NT2/D1 (cell line): ENCODE measurements at regions not wholly inside any gene's neighbourhood (a gene's known extent, or its start where the extent isn't known, plus 50 kb on each side); places are given as distances from the start of the nearest gene placed in this dataset.

Source experiments
- DNase-seq: peaks from one replicate; pipeline ENCODE4 v3.0.0-alpha.2; 2011; ENCODE audit warnings: low read depth, low spot score
- H3K27me3 ChIP-seq: 2 replicates; pipeline ENCODE4 v1.6.0; 2011; ENCODE audit warnings: mild to moderate bottlenecking; ENCODE audit not compliant: insufficient read length, insufficient read depth
- H3K36me3 ChIP-seq: 2 replicates; pipeline ENCODE4 v1.6.1; 2011; ENCODE audit warnings: mild to moderate bottlenecking, low read length, mixed read lengths; ENCODE audit not compliant: insufficient read depth, insufficient read length
- H3K4me1 ChIP-seq: 2 replicates; pipeline ENCODE4 v1.5.1; 2011; ENCODE audit not compliant: insufficient read depth, insufficient read length
- H3K4me3 ChIP-seq: 2 replicates; pipeline ENCODE4 v1.5.1; 2011; ENCODE audit warnings: low read depth; ENCODE audit not compliant: insufficient read length
- H3K9ac ChIP-seq: 2 replicates; pipeline ENCODE4 v1.6.0; 2011; ENCODE audit warnings: low read depth; ENCODE audit not compliant: insufficient read length
- H3K9me3 ChIP-seq: 2 replicates; pipeline ENCODE4 v1.5.1; 2011; ENCODE audit warnings: mild to moderate bottlenecking, low read length; ENCODE audit not compliant: insufficient read depth
- SUZ12 ChIP-seq: IDR thresholded peaks from 2 replicates; pipeline ENCODE4 v1.6.1; 2011; ENCODE audit not compliant: insufficient read length, insufficient read depth; ENCODE audit errors: extremely low read depth
- YY1 ChIP-seq: IDR thresholded peaks from 2 replicates; pipeline ENCODE4 v1.6.1; 2011; ENCODE audit not compliant: insufficient read length, insufficient read depth
- ZNF274 ChIP-seq: IDR thresholded peaks from 2 replicates; pipeline ENCODE4 v1.6.1; 2011; ENCODE audit warnings: mild to moderate bottlenecking, low read depth, low read length

DNA sequence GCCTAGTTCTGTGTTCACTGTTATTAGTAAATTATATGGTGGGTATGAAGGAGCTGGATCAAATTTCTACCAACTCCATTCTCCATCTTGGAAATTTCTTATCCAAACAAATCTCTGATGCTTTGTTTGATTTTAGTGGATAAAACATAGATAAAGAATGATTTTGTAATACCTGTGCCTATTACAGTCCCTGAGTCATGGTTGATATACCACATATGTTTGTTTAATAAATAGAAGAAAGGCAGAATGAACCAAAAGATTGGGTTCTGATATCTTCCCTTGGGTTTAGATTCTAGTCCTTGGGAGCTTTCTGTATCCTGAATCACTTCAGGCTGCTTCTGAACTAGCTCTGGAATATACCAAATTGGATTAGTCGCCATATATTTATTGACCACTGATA is 203.6 kb downstream of the PDCD6IP start:
- no peaks in the 10 kb centered on the region for H3K4me1 ChIP-seq
- H3K9ac ChIP-seq, result no peak overlapping the region
- no peak overlapping the region for H3K4me3 ChIP-seq
- H3K9me3 ChIP-seq, result no peaks in the 10 kb centered on the region
- no peak for DNase-seq
- H3K27me3 ChIP-seq, result no peaks in the 10 kb centered on the region
- no peaks in the 10 kb centered on the region for H3K36me3 ChIP-seq
- no peak for TF ChIP-seq YY1
- TF ChIP-seq ZNF274, result no peak
- no peak for TF ChIP-seq SUZ12

DNA sequence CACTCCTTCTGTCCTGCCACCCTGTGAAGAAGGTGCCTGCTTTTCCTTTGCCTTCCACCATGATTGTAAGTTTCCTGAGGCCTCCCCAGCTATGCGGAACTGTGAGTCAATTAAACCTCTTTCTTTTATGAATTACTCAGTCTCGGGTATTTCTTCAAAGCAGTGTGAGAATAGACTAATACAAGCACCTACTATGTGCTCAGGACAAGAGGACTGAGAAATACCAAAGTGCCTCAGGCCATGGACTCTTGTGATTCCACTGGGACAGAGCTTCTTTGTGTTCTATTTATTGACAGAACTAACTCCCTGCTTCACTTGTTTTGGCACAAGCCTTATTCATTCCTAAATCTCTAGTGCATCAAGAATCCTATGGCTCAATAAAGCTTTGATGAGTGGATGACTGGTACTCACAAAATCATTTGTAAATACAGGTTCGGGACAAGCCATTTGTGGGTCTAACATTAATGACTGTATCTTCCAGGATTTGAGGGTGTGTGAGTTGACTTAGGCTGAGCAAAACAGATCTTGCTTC is 204.2 kb downstream of the PDCD6IP start:
- no peak for DNase-seq
- no peak overlapping the region for H3K9ac ChIP-seq
- no peaks in the 10 kb centered on the region for H3K9me3 ChIP-seq
- TF ChIP-seq YY1, result no peak
- no peak for TF ChIP-seq SUZ12
- no peak for TF ChIP-seq ZNF274
- H3K4me3 ChIP-seq, result no peak overlapping the region
- H3K4me1 ChIP-seq, result peaks cover 4% of the 10 kb centered on the region
- H3K36me3 ChIP-seq, result no peaks in the 10 kb centered on the region
- no peaks in the 10 kb centered on the region for H3K27me3 ChIP-seq

DNA sequence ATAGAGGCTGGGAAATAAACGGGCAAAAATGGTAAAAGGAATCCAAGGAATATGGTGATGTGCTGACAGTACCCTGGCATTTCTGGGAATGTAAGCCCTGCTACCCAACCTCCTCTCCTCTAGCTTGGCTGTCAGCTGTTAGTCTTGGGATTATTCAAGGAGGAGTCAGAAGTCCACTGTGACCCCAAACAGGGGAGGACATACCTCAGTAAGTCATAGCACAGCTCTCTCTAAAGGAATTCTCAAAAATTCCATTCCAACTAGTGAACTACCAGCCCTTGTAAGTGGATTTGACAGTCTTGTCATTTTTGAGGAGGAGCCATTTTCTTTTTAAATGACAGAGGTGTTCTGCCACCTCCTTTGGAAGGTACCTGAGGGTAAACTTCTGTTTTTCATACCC is 207.5 kb downstream of the PDCD6IP start:
- DNase-seq, result no peak
- TF ChIP-seq YY1 (no peak), ZNF274 (no peak)
- Histone ChIP-seq H3K9me3 (no peaks in the 10 kb centered on the region), H3K9ac (no peak overlapping the region), H3K27me3 (no peaks in the 10 kb centered on the region), H3K4me3 (no peak overlapping the region), H3K4me1 (peaks cover 8% of the 10 kb centered on the region), H3K36me3 (no peaks in the 10 kb centered on the region)

DNA sequence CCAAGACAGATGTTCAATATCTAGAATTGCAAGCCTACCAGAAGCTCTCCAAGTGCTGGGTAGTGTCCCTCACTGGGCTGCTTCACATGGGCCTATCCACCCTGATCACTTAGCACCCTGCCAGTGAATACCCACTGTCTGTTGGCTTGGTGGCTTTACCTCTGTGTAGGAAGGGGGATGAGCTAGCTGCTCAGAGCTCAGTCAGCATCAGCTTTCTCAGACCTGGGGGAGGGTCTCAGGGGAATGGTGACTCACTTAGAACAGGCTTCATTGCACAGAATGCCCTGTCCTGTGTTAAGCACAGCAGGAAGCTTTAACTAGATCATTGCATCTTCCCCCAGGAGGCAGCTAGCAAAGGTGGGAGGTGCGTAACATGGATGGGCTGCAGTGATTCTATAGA is 209.8 kb downstream of the PDCD6IP start:
- Histone ChIP-seq H3K9me3 (no peaks in the 10 kb centered on the region), H3K36me3 (no peaks in the 10 kb centered on the region), H3K27me3 (no peaks in the 10 kb centered on the region), H3K4me1 (peaks cover 8% of the 10 kb centered on the region), H3K4me3 (no peak overlapping the region), H3K9ac (no peak overlapping the region)
- DNase-seq, result peak; percentile 79
- TF ChIP-seq ZNF274 (no peak), SUZ12 (no peak), YY1 (no peak)

DNA sequence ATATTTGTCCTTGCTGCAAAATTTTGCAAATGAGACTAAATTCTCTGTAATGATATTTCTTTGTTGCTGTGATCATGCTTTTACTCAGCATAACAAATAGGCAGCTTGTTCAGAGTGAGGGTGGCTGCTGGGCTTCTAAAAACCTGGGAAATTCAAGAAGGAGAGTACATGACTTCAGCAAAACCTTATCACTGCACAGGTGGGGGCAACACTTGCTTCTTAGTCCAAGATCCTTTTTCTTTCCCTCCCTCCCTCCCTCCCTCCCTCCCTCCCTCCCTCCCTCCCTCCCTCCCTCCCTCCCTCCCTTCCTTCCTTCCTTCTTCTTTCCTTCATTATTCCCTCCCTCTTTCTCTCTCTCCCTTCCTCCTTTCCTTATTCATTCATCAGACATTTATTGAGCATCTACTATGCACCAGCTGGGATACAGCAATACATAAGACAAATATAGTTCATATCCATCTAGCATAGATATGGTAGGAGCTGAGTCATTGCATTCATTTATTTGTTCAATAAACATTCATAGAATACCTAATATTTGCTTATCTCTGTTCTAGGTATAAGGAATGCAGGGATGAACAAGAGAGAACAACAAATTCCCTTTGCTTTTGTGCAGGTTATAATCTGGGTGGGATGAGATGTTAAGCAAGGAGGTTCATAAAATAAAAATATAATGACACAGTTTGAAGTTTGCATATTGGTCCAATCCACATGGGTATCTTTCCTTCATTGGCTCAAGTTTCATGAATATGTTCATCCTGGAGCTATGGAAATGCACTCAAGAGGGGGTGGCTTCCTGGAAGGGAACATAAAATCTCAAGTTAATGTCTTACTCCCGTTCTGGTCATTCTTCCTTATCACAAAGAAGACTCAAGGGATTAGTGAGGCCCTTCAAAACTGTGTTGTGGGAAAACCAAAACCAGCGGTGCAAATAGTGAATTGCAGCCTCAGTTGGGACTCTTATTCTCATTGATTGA is 210.7 kb downstream of the PDCD6IP start:
- peaks cover 8% of the 10 kb centered on the region for H3K4me1 ChIP-seq
- no peak overlapping the region for H3K9ac ChIP-seq
- H3K27me3 ChIP-seq, result no peaks in the 10 kb centered on the region
- H3K36me3 ChIP-seq, result no peaks in the 10 kb centered on the region
- no peak overlapping the region for H3K4me3 ChIP-seq
- TF ChIP-seq YY1 (no peak), SUZ12 (no peak), ZNF274 (no peak)
- DNase-seq, result peak; percentile 20
- H3K9me3 ChIP-seq, result no peaks in the 10 kb centered on the region

DNA sequence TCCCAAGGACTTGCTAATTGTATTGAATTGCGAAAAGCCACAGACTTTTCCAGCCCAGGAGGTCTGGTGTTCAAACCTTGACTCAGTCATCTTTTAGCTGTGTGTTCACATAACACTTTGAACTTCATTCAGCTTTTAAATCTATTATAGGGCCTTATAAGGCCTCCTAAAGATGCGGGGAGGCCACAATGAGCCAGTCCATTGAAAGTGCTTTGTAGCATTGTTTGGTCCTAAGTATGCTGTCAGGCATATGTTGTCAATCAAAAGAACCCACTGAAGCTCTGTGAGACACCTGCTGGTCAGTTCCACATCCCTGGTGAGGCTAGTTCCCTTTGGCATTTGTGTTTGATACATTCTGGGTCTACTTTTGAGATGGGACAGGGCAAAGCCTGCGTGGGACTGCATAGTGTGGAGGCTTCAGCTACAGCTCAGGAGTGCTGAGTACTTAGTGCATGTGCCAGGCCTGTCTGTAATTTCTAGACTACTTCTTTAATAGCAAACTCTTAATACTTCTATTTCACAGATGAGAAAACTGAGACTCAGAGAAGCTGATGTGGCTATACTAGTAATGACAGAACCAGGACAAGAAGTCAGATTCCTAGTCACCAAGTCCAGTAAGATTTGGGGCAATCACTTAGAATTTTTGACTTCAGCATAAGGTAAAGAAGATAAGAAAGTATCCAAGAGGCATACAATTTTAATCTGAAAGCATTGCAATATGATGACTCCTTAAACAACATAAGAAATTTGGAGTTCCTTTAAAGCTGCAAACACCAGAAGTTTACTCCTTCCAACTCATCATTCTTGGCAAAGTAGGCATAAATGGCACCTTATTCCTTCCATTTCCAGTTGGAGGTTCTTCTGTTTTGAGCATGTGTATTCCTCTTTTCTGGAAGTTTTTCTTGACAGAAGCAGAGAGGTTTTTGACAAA is 213.0 kb downstream of the PDCD6IP start:
- DNase-seq, result no peak
- Histone ChIP-seq H3K4me3 (no peak overlapping the region), H3K36me3 (no peaks in the 10 kb centered on the region), H3K9ac (no peak overlapping the region), H3K9me3 (no peaks in the 10 kb centered on the region; the same call in 1 of the 2 replicates), H3K27me3 (no peaks in the 10 kb centered on the region), H3K4me1 (peaks cover 8% of the 10 kb centered on the region)
- TF ChIP-seq SUZ12 (no peak), ZNF274 (no peak), YY1 (no peak)
